Tibial artery (tissue), 4 donors: ENCODE measurements at regions not wholly inside any gene's neighbourhood (a gene's known extent, or its start where the extent isn't known, plus 50 kb on each side); places are given as distances from the start of the nearest gene placed in this dataset.

Experiments
- DNase-seq, 2 donors: peaks; one replicate each; pipeline ENCODE4 v3.0.0-alpha.2; 2019
- H3K27ac ChIP-seq, 2 donors: fragments of 200-600 bp; sonication (generic) in 1 of 2; 1 replicate in 1 of 2; 2 replicates in 1 of 2; pipeline ENCODE4 v1.5.1; 2018 to 2019; ENCODE audit warnings: mild to moderate bottlenecking in 1 of 2
- H3K27me3 ChIP-seq, 2 donors: fragments of 200-600 bp; sonication (generic) in 1 of 2; one replicate each; pipeline versions ENCODE4 v1.5.1 to v1.6.0; 2016 to 2019
- H3K36me3 ChIP-seq, 3 donors: fragments of 200-600 bp; sonication (generic) in 2 of 3; one replicate each; pipeline ENCODE4 v1.5.1; 2016 to 2019; ENCODE audit warnings: mild to moderate bottlenecking in 2 of 3
- H3K4me1 ChIP-seq, 4 donors: fragments of 200-600 bp; sonication (generic) in 2 of 4; 1 replicate in 3 of 4; 2 replicates in 1 of 4; pipeline ENCODE4 v1.5.1; 2016 to 2019
- H3K4me3 ChIP-seq, 2 donors: fragments of 200-600 bp; sonication (generic) in 1 of 2; 1 replicate in 1 of 2; 2 replicates in 1 of 2; pipeline ENCODE4 v1.5.1; 2018 to 2019; ENCODE audit warnings: mild to moderate bottlenecking in 2 of 2
- H3K9me3 ChIP-seq, 3 donors: fragments of 200-600 bp; sonication (generic) in 1 of 3; one replicate each; pipeline ENCODE4 v1.5.1; 2016 to 2019
- intact Hi-C: fragments of 100-400 bp; cut with DNase I; formaldehyde crosslinking; loops from one replicate; pipeline ENCODE4 v1.15.0; 2023; ENCODE audit warnings: low total_unique reads
- TF ChIP-seq, protein P1 (sequence below), 2 experiments: fragments of 200-600 bp in 1 of 2; fragments of 450-650 bp in 1 of 2; IDR thresholded peaks; one replicate each; pipeline ENCODE4 v1.5.1; 2017 to 2019; ENCODE audit warnings: antibody characterized with exemption in 2 of 2, mild to moderate bottlenecking in 1 of 2, moderate library complexity in 1 of 2

DNA sequence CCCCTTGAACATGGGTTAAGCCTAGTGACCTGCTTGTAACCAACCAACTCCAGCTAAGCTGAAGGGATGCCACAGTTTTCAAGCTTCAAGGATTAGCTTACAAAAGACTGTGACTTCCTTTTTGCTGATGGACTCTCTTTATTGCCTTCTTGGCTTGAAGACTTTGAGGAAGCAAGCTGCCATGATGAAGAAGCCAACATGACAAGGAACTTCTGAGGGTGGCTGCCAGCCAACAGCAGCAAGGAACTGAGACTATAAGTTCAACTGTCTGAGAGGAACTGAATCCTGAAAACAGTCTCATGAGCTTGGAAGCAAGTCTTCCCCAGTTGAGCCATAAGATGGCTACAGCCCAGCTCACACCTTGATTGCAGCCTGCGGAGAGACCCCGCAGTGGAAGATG is 116.1 kb upstream of the TAF11L2 start:
- intact Hi-C loops, result no loop called here

DNA sequence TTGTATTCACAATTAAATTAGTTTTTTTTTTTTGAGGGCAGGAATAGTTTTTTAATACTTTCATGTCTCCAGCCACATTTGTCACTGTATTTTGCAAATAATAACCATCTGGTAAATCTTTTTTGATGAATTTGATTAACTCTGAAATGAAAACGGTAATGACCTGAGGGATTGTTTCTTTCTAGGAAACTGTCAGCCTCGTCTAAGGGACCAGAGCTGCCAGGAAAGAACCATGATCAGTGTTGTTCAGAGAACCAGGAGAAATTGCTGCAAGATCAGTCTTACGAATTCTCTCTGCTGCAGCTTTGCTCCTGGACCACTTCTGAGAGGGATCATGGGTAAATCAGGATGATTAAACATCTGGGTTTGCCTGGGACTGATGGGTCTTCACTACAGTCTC is 114.5 kb upstream of the TAF11L2 start:
- Histone ChIP-seq H3K27me3 (peaks cover 0 to 2% of the 10 kb centered on the region in 2 donors), H3K36me3 (no peaks in the 10 kb centered on the region), H3K27ac (no peak overlapping the region), H3K4me3 (no peak overlapping the region), H3K4me1 (peaks cover 0 to 8% (median 2%) of the 10 kb centered on the region in 4 donors), H3K9me3 (no peaks in the 10 kb centered on the region)
- TF ChIP-seq, protein P1, sequence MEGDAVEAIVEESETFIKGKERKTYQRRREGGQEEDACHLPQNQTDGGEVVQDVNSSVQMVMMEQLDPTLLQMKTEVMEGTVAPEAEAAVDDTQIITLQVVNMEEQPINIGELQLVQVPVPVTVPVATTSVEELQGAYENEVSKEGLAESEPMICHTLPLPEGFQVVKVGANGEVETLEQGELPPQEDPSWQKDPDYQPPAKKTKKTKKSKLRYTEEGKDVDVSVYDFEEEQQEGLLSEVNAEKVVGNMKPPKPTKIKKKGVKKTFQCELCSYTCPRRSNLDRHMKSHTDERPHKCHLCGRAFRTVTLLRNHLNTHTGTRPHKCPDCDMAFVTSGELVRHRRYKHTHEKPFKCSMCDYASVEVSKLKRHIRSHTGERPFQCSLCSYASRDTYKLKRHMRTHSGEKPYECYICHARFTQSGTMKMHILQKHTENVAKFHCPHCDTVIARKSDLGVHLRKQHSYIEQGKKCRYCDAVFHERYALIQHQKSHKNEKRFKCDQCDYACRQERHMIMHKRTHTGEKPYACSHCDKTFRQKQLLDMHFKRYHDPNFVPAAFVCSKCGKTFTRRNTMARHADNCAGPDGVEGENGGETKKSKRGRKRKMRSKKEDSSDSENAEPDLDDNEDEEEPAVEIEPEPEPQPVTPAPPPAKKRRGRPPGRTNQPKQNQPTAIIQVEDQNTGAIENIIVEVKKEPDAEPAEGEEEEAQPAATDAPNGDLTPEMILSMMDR (IDR thresholded peaks at IDR 0.05), result no peak
- intact Hi-C loops, result no loop called here
- no peak for DNase-seq

More for the DNA sequence above, 116.1 kb upstream of the TAF11L2 start:
- DNase-seq, result peak; percentile 64 to 72
- H3K36me3 ChIP-seq, result no peaks in the 10 kb centered on the region
- TF ChIP-seq, protein P1 (IDR thresholded peaks at IDR 0.05), result no peak
- H3K4me3 ChIP-seq, result no peak overlapping the region
- no peak overlapping the region for H3K27ac ChIP-seq
- peaks cover 0 to 13% (median 2%) of the 10 kb centered on the region in 4 donors for H3K4me1 ChIP-seq
- no peaks in the 10 kb centered on the region for H3K9me3 ChIP-seq
- no peaks in the 10 kb centered on the region for H3K27me3 ChIP-seq

DNA sequence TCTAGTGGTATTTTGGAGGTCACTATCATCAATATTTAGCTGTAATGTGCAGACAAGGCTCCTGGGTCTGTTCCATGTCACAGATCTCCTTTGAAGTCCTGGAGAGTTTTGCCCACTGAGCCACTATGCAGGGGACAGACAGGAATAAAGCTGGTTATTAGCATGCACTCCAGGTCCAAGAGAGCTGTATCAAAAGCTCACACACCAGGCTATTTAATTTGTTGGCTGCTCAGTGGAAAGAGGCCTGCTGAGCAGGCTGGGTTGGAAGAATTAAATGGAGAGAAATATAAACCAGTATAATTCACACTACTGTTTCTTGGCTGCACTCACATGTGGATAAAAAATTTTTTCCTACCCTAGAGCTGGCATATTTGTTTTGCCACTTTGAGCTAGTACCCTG is 113.8 kb upstream of the TAF11L2 start:
- peaks cover 0 to 3% of the 10 kb centered on the region in 2 donors for H3K27me3 ChIP-seq
- H3K4me3 ChIP-seq, result no peak overlapping the region
- H3K4me1 ChIP-seq, result peaks cover 0 to 1% (median 0%) of the 10 kb centered on the region in 4 donors
- no peak for DNase-seq
- no peaks in the 10 kb centered on the region for H3K36me3 ChIP-seq
- H3K9me3 ChIP-seq, result no peaks in the 10 kb centered on the region
- intact Hi-C loops, result no loop called here
- TF ChIP-seq, protein P1 (IDR thresholded peaks at IDR 0.05), result no peak
- H3K27ac ChIP-seq, result no peak overlapping the region

DNA sequence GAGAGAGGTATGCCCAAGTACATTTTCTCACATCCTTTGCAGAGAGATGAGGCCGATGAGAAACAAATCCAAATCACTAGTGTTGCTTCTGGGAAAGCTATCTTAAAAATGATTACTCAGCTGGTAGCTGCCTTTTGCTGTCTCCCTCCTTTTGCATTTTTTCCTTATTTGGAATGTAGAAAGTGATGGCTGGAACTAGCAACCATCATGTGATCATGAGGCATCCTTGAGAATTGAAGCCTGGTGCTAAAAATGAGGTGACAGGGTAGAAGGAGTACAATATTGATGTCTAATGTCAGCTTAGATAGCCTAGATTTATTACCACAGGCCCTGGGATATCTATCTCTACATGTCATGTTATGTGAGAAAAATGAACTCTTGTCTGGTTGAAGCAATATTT is 109.3 kb upstream of the TAF11L2 start:
- H3K27me3 ChIP-seq, result peaks cover 0 to 3% of the 10 kb centered on the region in 2 donors
- no peaks in the 10 kb centered on the region for H3K9me3 ChIP-seq
- no peaks in the 10 kb centered on the region for H3K4me1 ChIP-seq
- H3K27ac ChIP-seq, result no peak overlapping the region
- H3K4me3 ChIP-seq, result no peak overlapping the region
- TF ChIP-seq, protein P1 (IDR thresholded peaks at IDR 0.05), result no peak
- no peaks in the 10 kb centered on the region for H3K36me3 ChIP-seq
- intact Hi-C loops, result no loop called here
- DNase-seq, result no peak

DNA sequence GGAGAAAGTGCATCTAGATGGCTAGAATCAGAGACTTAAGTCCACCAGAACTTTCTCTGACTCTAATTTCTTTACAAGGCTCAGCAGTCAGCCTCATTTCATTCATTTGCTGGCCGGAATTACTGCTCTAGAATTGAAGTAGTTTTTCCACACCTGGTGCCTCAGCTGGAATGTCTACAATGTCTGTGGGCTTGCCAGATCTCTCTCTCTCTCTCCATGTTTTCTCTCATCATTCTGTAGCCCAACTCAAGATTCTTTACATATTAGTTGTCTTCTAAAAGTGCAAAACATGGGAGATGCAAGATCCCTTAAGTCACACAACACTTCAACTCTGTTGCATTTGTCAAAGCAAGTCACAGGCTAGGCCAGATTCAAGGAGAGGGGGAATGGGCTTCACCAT is 103.9 kb upstream of the TAF11L2 start:
- Histone ChIP-seq H3K4me1 (no peaks in the 10 kb centered on the region), H3K27me3 (peaks cover 0 to 4% of the 10 kb centered on the region in 2 donors), H3K27ac (no peak overlapping the region), H3K4me3 (no peak overlapping the region), H3K36me3 (no peaks in the 10 kb centered on the region), H3K9me3 (no peaks in the 10 kb centered on the region)
- TF ChIP-seq, protein P1 (IDR thresholded peaks at IDR 0.05), result no peak
- DNase-seq, result no peak
- intact Hi-C loops, result no loop called here
